Astrocyte (in vitro differentiated cells and primary cell): ENCODE measurements at regions not wholly inside any gene's neighbourhood (a gene's known extent, or its start where the extent isn't known, plus 50 kb on each side); places are given as distances from the start of the nearest gene placed in this dataset.
A peak's percentile ranks its signal among the peaks of the same experiment; 100 is the strongest.

Source experiments
- EZH2 ChIP-seq: IDR thresholded peaks from 2 replicates; pipeline ENCODE4 v1.6.1; 2012; ENCODE audit warnings: mild to moderate bottlenecking, low read length, inconsistent platforms; ENCODE audit not compliant: insufficient read depth
- TF ChIP-seq, protein P1 (sequence below): IDR thresholded peaks from 2 replicates; pipeline ENCODE4 v1.5.1; 2011; ENCODE audit warnings: low read depth, mild to moderate bottlenecking, inconsistent platforms, low read length, moderate library complexity; ENCODE audit not compliant: insufficient read depth

DNA sequence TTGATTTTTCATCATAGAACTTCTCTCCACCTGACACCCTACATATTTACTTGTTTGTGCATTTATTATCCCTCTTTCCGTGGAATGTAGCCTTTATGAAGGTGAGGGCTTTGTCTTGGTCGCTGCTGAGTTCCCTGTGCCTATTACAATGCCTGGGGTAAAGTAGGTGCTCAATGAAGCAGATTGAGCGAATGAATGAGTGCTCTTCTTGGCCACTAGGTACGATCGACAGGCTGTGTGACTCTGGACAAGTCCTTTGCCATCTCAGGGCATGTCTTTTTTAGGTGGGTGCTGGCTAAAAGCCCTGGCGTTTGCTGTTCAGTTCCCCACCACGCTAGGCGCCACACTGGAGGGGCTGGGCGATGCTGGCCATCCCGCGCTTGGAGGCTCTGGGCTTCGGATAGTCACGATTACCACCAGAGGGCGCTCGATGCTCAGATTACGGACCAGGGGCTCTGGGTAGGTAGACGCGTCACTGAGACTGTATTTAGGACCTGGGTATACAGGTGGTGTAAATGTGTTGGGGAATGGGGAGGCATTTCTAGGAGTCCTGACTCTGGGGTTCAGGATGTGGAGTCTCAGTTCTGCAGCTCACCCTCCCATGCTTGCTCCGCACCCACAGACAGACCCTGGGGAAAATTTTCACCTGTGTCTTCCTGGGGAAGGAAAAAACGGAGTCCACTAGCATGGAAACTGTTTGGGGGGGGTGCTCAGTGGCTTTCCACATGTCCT, 71.0 kb upstream of the CSF3R start:
- TF ChIP-seq, protein P1, sequence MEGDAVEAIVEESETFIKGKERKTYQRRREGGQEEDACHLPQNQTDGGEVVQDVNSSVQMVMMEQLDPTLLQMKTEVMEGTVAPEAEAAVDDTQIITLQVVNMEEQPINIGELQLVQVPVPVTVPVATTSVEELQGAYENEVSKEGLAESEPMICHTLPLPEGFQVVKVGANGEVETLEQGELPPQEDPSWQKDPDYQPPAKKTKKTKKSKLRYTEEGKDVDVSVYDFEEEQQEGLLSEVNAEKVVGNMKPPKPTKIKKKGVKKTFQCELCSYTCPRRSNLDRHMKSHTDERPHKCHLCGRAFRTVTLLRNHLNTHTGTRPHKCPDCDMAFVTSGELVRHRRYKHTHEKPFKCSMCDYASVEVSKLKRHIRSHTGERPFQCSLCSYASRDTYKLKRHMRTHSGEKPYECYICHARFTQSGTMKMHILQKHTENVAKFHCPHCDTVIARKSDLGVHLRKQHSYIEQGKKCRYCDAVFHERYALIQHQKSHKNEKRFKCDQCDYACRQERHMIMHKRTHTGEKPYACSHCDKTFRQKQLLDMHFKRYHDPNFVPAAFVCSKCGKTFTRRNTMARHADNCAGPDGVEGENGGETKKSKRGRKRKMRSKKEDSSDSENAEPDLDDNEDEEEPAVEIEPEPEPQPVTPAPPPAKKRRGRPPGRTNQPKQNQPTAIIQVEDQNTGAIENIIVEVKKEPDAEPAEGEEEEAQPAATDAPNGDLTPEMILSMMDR = peak; percentile 66
- TF ChIP-seq EZH2 = no peak
